B cell (primary cell): ENCODE measurements at regions not wholly inside any gene's neighbourhood (a gene's known extent, or its start where the extent isn't known, plus 50 kb on each side); places are given as distances from the start of the nearest gene placed in this dataset.

ENCODE experiments used
- ATAC-seq: fragments of 200-7000 bp; cut with Tn5 transposase; one replicate; pipeline ENCODE4 v1.10.0; 2021; ENCODE audit warnings: low read depth, mild to moderate bottlenecking, moderate number of reproducible peaks, moderate library complexity
- CTCF ChIA-PET: fragments of 350-600 bp; sonication (Branson Sonifier 250); formaldehyde crosslinking; loops from one replicate; lab custom pipeline; 2021; ENCODE audit warnings: antibody characterized with exemption, inconsistent platforms; lab: Charles Lee
- POLR2A ChIA-PET: fragments of 350-600 bp; sonication (Branson Sonifier 250); formaldehyde crosslinking; loops from one replicate; lab custom pipeline; 2021; ENCODE audit warnings: antibody characterized with exemption; lab: Charles Lee
- DNase-seq: peaks from one replicate; pipeline ENCODE4 v3.0.0; 2013
- H2AFZ ChIP-seq: 2 replicates; pipeline ENCODE4 v1.6.1; 2012; ENCODE audit warnings: mild to moderate bottlenecking, low read depth, low read length; ENCODE audit not compliant: insufficient read depth, poor library complexity, severe bottlenecking
- H3K27ac ChIP-seq, 2 donors: 1 replicate in 1 of 2; 2 replicates in 1 of 2; pipeline ENCODE4 v1.5.1; 2012 to 2013; ENCODE audit warnings: low read length in 2 of 2, mild to moderate bottlenecking in 2 of 2, moderate library complexity in 1 of 2
- H3K27me3 ChIP-seq, 4 experiments: fragments of 200-600 bp in 1 of 4; sonication (generic) in 1 of 4; replicated peaks in 1 of 4; 1 replicate in 2 of 4; 2 replicates in 2 of 4; pipeline versions ENCODE4 v1.6.1 to v1.7.0; 2013 to 2016; ENCODE audit warnings: low read length in 3 of 4, mild to moderate bottlenecking in 2 of 4, mixed read lengths in 1 of 4, moderate library complexity in 1 of 4; ENCODE audit not compliant: insufficient read depth in 4 of 4, control insufficient read depth in 3 of 4; ENCODE audit errors: control extremely low read depth in 1 of 4
- H3K36me3 ChIP-seq, 2 experiments: replicated peaks in 1 of 2; 1 replicate in 1 of 2; 2 replicates in 1 of 2; pipeline versions ENCODE4 v1.6.1 to v1.7.1; 2013; ENCODE audit warnings: low read length in 1 of 2; ENCODE audit not compliant: insufficient read depth in 2 of 2, control insufficient read depth in 1 of 2; ENCODE audit errors: control extremely low read depth in 1 of 2, extremely low read depth in 1 of 2
- H3K4me1 ChIP-seq, 2 donors: fragments of 200-600 bp in 1 of 2; sonication (generic) in 1 of 2; 1 replicate in 1 of 2; 2 replicates in 1 of 2; pipeline versions ENCODE4 v1.5.1 to v1.6.1; 2013 to 2017; ENCODE audit warnings: low read length in 2 of 2; ENCODE audit not compliant: control insufficient read depth in 2 of 2, insufficient read depth in 2 of 2
- H3K4me2 ChIP-seq: replicated peaks from 2 replicates; pipeline ENCODE3; 2012; ENCODE audit warnings: mild to moderate bottlenecking, low read depth, low read length; ENCODE audit not compliant: poor library complexity, severe bottlenecking
- H3K4me3 ChIP-seq, 5 experiments: fragments of 200-600 bp in 1 of 5; sonication (generic) in 1 of 5; 1 replicate in 3 of 5; 2 replicates in 2 of 5; pipeline versions ENCODE4 v1.5.1 to v1.7.0; 2011 to 2016; ENCODE audit warnings: low read length in 4 of 5, mild to moderate bottlenecking in 4 of 5, low read depth in 2 of 5, control low read depth in 1 of 5, moderate library complexity in 1 of 5; ENCODE audit not compliant: insufficient read depth in 1 of 5; ENCODE audit errors: control extremely low read depth in 1 of 5, extremely low read depth in 1 of 5
- H3K79me2 ChIP-seq: fragments of 200-600 bp; sonication (generic); one replicate; pipeline ENCODE4 v1.6.0; 2016; ENCODE audit warnings: low read length; ENCODE audit not compliant: control insufficient read depth, insufficient read depth
- H3K9ac ChIP-seq: fragments of 200-600 bp; sonication (generic); 2 replicates; pipeline ENCODE4 v1.6.1; 2017; ENCODE audit warnings: mild to moderate bottlenecking, low read length, moderate library complexity
- H3K9me3 ChIP-seq, 3 donors: one replicate each; pipeline versions ENCODE4 v1.6.1 to v1.7.1; 2013; ENCODE audit warnings: low read length in 2 of 3; ENCODE audit not compliant: control insufficient read depth in 2 of 3, insufficient read depth in 1 of 3; ENCODE audit errors: control extremely low read depth in 1 of 3
- H4K20me1 ChIP-seq: 2 replicates; pipeline ENCODE4 v1.6.0; 2012; ENCODE audit warnings: mild to moderate bottlenecking, low read length; ENCODE audit not compliant: insufficient read depth, control insufficient read depth, poor library complexity, severe bottlenecking
- H3K27ac Mint-ChIP-seq: one replicate; pipeline ENCODE4 v1.8.0; 2021; ENCODE audit warnings: mixed read lengths
- H3K27me3 Mint-ChIP-seq: one replicate; pipeline ENCODE4 v1.8.0; 2021; ENCODE audit warnings: mixed read lengths
- H3K4me1 Mint-ChIP-seq: one replicate; pipeline ENCODE4 v1.8.0; 2021; ENCODE audit warnings: mixed read lengths
- H3K4me3 Mint-ChIP-seq: one replicate; pipeline ENCODE4 v1.8.0; 2021; ENCODE audit warnings: mixed read lengths
- H3K9me3 Mint-ChIP-seq: one replicate; pipeline ENCODE4 v1.8.0; 2022; ENCODE audit warnings: mixed read lengths; ENCODE audit not compliant: insufficient read depth
- EZH2 ChIP-seq: IDR thresholded peaks from 2 replicates; pipeline ENCODE4 v1.6.1; 2012; ENCODE audit warnings: borderline replicate concordance, low read depth, mild to moderate bottlenecking, moderate library complexity, low read length; ENCODE audit not compliant: insufficient read depth, poor library complexity, severe bottlenecking
- WGBS: methylation state at CpG from one replicate; pipeline ENCODE4 v1.1.5; 2013; ENCODE audit warnings: missing lambda C conversion rate; ENCODE audit not compliant: insufficient coverage; 5-methylcytosine and 5-hydroxymethylcytosine counted together
- intact Hi-C: fragments of 100-400 bp; cut with micrococcal nuclease; formaldehyde crosslinking; loops from one replicate; pipeline ENCODE4 v1.10.0; 2022
- TF ChIP-seq, protein P1 (sequence below): fragments of 200-600 bp; IDR thresholded peaks from one replicate; pipeline ENCODE4 v1.8.0; 2022; ENCODE audit warnings: antibody characterized with exemption, mild to moderate bottlenecking

DNA sequence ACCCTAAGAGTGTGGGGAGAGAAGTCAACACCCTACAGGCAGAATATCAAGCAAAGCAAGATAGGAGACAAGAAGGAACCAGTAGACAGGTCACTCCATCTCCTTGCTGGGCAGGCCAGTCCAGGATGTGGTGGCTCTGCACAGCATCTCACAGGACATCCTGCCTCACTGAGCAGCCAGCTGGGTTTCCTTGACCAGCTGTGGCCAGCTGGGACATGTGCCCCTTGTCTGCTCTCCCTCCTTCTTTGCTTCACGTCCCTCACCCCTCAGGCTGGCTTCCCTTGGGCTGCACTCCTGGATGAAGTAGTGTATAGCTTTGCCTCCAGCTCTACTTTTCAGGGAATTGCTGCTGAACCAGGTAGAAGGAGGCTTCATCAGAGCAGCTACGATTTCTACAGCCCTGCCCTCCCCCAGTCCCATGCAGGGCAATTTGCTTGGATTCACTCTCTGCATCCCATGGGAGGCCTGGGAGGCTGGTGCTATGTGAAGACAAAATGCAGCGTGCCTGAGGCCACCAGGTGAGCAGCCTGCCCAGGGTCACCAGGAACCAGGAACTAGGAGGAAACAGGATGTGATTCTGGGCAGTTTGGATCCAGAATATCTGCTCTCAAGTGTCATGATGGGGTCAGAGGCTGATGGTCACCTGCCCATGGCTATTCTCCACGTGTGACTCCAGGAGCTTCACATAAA is 110.0 kb upstream of the PMEPA1 start:
- no peak overlapping the region for H3K4me2 ChIP-seq
- no peaks in the 10 kb centered on the region for H3K4me1 Mint-ChIP-seq
- H4K20me1 ChIP-seq: no peaks in the 10 kb centered on the region

DNA sequence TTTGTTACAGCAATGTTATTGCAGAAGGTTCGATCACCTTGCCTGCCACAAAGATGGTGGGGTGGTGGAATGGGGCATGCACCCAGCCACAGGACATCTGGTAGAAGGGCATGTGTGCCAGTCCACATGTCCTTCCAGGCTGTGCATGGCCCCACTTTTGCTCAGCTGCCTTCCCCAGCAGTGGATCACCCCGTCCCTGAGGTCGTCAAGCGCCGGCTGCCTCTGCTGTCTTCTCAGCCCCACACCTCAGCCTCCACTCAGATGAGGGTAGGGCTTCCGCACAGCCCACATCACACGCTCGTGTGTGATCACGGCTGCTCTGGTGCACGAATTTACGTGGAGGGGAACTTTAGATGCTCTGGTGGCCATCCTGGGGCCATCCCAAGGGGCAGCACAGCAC is 109.5 kb upstream of the PMEPA1 start:
- peaks cover 0 to 5% (median 0%) of the 10 kb centered on the region in 3 donors for H3K9me3 ChIP-seq
- H3K36me3 ChIP-seq: no peaks in the 10 kb centered on the region
- DNase-seq (no peak), ATAC-seq (no peak)
- H3K4me2 ChIP-seq: no peak overlapping the region
- H4K20me1 ChIP-seq: no peaks in the 10 kb centered on the region
- intact Hi-C loops: no loop called here
- 84% methylated on average over 9 of the region's 11 CpGs for WGBS
- H3K4me1 Mint-ChIP-seq: no peaks in the 10 kb centered on the region
- H3K27ac Mint-ChIP-seq: no peak overlapping the region
- no peaks in the 10 kb centered on the region for H3K9me3 Mint-ChIP-seq
- no peak overlapping the region for H3K9ac ChIP-seq
- H3K4me3 Mint-ChIP-seq: no peak overlapping the region
- ChIA-PET POLR2A (interaction anchor here (0.6 kb wide), 1 partner anchor 13 kb away, joined by 5 read pairs; no protein-coding TSS in a partner anchor), CTCF (no interaction called here)
- peaks cover 38% of the 10 kb centered on the region for H3K27me3 Mint-ChIP-seq
- H3K4me1 ChIP-seq: no peaks in the 10 kb centered on the region
- H2AFZ ChIP-seq: no peak overlapping the region
- no peak overlapping the region for H3K27ac ChIP-seq
- no peak overlapping the region for H3K4me3 ChIP-seq
- no peak for TF ChIP-seq EZH2
- TF ChIP-seq, protein P1, sequence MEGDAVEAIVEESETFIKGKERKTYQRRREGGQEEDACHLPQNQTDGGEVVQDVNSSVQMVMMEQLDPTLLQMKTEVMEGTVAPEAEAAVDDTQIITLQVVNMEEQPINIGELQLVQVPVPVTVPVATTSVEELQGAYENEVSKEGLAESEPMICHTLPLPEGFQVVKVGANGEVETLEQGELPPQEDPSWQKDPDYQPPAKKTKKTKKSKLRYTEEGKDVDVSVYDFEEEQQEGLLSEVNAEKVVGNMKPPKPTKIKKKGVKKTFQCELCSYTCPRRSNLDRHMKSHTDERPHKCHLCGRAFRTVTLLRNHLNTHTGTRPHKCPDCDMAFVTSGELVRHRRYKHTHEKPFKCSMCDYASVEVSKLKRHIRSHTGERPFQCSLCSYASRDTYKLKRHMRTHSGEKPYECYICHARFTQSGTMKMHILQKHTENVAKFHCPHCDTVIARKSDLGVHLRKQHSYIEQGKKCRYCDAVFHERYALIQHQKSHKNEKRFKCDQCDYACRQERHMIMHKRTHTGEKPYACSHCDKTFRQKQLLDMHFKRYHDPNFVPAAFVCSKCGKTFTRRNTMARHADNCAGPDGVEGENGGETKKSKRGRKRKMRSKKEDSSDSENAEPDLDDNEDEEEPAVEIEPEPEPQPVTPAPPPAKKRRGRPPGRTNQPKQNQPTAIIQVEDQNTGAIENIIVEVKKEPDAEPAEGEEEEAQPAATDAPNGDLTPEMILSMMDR: no peak
- H3K79me2 ChIP-seq: no peaks in the 10 kb centered on the region
- H3K27me3 ChIP-seq: peaks cover 0 to 9% (median 4%) of the 10 kb centered on the region in 4 experiments

More for the DNA sequence above, 110.0 kb upstream of the PMEPA1 start:
- Mint-ChIP-seq H3K27ac (no peak overlapping the region), H3K27me3 (peaks cover 35% of the 10 kb centered on the region), H3K4me3 (no peak overlapping the region), H3K9me3 (no peaks in the 10 kb centered on the region)
- intact Hi-C loops: no loop called here
- DNase-seq: no peak
- ATAC-seq: no peak
- ChIA-PET POLR2A (interaction anchor here (0.6 kb wide), 1 partner anchor 13 kb away, joined by 5 read pairs; no protein-coding TSS in a partner anchor), CTCF (no interaction called here)
- Histone ChIP-seq H3K27ac (no peak overlapping the region), H3K9me3 (peaks cover 0 to 5% (median 0%) of the 10 kb centered on the region in 3 donors), H3K9ac (no peak overlapping the region), H3K36me3 (no peaks in the 10 kb centered on the region), H2AFZ (no peak overlapping the region), H3K27me3 (peaks cover 0 to 9% (median 4%) of the 10 kb centered on the region in 4 experiments), H3K79me2 (no peaks in the 10 kb centered on the region), H3K4me3 (no peak overlapping the region), H3K4me1 (no peaks in the 10 kb centered on the region)
- TF ChIP-seq, protein P1: no peak
- 82% methylated on average over 3 of the region's 4 CpGs for WGBS
